Stromal cell of bone marrow (primary cell): ENCODE measurements at regions not wholly inside any gene's neighbourhood (a gene's known extent, or its start where the extent isn't known, plus 50 kb on each side); places are given as distances from the start of the nearest gene placed in this dataset.
"Not testable (repeated sequence)": the region's sequence is repeated elsewhere in the genome, so short reads cannot be mapped to it uniquely, and the experiment has no call there.

Source experiments
- DNase-seq: peaks from one replicate; pipeline ENCODE4 v3.0.0-alpha.2; 2012; ENCODE audit warnings: low read depth

DNA sequence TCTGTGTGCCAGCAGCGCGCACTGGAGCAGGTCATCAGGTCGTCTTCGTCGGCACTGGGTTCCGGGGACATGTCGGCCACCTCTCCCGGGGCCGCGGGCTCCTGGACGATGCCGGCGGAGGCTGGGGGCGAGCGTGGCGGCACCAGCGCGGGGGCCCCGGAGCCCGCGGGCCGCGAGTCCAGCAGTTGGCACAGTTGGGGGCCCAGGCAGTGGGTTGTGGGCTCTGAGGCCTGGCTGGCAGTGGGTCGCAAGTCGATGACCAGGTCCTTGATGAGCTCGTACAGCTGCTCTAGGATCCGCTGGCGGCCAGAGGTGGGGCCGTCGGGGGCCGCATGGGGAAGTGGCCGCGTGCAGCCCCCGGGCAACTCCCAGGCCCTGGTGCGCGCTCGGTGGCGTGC lies 300.5 kb downstream of the CCDC74A start:
- no peak for DNase-seq

GRCh38 chr2:131828633-131829455 lies 301.2 kb downstream of the CCDC74A start:
- DNase-seq: not testable (repeated sequence)

GRCh38 chr2:131829456-131830241 lies 302.0 kb downstream of the CCDC74A start:
- DNase-seq: not testable (repeated sequence)

GRCh38 chr2:131830242-131830945 lies 302.7 kb downstream of the CCDC74A start:
- not testable (repeated sequence) for DNase-seq

GRCh38 chr2:131830946-131831310 lies 303.2 kb downstream of the CCDC74A start:
- DNase-seq: not testable (repeated sequence)

DNA sequence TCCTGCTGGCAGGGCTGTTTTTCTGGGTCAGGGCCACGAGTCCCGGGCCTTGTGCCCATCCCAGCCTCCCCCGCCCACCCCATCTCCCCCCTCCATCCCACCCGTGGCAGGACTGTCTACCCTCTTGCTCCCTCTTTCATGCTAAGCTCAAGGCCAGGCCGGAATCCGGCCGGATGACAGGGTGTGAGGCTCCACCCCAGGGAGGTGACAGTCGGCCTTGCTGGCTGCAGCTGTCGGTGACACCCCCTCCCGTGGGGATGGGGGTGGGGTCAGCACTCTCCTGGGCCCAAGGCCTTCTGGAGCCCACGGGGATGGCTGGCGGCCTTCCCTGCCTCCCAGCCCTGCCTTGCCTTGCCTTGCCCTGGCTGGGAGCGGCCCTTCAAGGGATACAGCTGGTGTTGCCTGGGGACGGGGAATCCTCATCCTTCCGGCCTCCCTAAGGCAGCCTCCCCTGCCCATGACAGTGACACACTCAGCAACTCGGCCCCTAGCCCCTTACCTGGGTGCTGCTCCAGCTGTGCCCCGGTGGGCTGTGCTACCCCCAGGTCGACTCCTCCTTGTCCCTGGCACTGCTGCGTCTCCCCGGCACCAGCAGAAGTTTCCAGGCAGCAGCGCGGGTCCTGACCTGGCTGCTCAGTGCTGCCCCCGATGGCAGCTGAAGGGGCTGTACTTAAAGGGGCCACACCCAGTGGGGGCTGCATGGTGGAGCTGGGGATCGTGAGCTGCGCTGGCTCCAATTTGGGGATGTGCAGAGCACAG lies 303.9 kb downstream of the CCDC74A start:
- DNase-seq: not testable (repeated sequence)

- DNase-seq: not testable (repeated sequence)
Observed at GRCh38 chr2:131832209-131832780, 304.6 kb downstream of the CCDC74A start.

GRCh38 chr2:131832917-131833316 lies 305.2 kb downstream of the CCDC74A start:
- not testable (repeated sequence) for DNase-seq

DNA sequence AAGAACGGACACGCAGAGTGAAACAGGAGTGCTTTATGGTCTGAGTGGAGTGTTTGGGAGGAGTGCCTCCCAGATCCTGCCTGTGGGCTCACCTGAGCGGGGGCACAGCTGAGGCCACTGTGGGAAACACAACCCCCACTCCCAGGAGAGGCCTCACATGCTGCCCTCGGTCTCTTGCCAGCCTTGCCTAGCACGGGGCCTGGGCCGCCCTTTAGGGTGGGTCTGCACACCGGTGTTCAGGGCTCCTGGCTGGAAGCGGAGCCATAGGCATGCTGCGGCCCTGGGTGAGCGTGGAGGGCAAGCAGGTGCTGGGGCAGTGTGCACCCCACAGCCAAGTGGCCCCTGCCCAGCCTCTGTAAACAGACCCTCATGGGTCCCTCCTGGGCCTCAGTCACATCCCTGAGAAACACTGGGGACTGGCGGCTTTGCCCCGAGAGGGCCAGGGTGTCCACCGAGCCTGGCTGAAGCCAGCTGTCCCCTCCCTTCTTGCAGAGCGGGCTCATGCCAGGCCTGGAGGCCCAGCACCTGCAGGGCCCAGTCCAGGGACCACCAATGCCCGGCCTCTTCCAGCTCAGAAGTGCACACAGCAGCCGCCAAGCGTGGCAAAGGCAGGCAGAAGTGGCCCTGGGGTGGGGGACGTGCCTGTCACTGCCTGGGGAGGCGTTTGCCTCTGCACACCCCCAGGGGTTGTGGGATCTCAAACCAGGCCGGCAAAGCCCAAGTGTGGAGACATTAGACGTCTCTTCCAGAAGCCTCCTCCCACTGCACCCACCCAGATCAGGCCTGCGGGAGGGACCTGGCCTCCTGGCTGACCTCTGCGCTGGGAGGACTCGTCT lies 305.9 kb downstream of the CCDC74A start:
- not testable (repeated sequence) for DNase-seq

DNA sequence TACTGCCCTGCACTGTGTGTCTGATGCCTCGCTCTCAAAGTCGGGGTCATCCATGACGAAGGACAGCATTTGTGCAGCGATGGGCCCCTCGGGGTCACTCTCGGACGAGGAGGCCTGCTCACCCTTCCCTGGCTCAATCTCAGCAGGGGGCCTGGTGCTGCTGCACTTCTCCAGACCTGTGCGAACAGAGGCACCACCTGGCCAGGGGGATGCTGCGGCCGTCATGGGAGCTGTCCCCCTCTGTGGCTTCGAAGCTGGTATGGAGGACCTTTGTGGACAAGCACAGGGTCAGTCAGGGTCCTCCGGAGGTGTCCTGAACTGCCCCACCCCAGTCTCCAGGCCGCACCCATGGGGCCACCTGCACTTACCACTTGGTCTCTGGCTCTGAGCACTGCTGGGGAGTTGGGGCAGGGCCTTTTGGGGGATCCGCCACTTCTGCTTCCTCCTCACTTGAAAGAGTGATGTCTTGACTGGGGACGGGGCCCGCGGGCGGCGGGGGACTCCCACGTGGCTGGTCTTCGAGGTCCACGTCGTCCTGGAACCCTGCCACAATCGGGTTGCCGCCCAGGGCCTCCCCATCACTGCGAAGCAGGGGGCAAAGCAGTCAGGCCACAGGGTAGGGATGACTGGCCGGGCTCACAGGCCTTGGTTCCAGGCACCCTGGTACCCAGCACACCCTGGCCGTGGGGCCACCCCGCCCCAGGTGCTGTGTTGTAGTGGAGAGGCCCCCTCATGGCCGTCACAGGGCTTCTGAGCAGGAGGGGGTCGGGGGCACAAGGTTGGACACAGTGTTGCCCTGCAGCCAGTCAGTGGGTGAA lies 306.7 kb downstream of the CCDC74A start:
- DNase-seq: not testable (repeated sequence)

DNA sequence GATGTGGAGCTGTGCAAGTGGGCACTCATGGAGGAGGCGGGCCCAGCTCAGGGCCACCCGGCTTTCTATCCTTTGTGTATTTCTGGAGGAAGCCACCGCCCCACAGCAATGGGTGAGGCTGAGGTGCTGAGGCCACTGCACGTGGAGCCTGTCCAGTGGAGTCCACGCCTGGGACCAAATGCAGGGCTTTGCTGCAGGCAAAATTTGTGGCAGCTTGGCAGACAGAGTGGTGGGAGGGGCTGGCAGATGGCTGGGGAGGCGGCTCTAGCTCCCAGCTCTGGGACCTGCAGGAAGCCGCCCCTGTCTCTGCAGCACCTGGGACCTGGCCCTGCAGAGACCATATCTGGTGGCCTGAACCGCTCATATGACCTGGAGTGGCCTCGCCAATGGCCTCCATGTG lies 307.3 kb downstream of the CCDC74A start:
- not testable (repeated sequence) for DNase-seq

GRCh38 chr2:131835621-131836091 lies 308.0 kb downstream of the CCDC74A start:
- DNase-seq: no peak

- DNase-seq: not testable (repeated sequence)
Observed at GRCh38 chr2:131836116-131836515, 308.4 kb downstream of the CCDC74A start.

- DNase-seq: not testable (repeated sequence)
Observed at GRCh38 chr2:131844044-131844443, 316.4 kb downstream of the CCDC74A start.

- not testable (repeated sequence) for DNase-seq
Observed at GRCh38 chr2:131856202-131856601, 305.6 kb downstream of the ANKRD30BL start.

GRCh38 chr2:131858197-131858596 lies 303.6 kb downstream of the ANKRD30BL start:
- DNase-seq: not testable (repeated sequence)
